Fibroblast of the conjunctiva (primary cell): ENCODE measurements at regions not wholly inside any gene's neighbourhood (a gene's known extent, or its start where the extent isn't known, plus 50 kb on each side); places are given as distances from the start of the nearest gene placed in this dataset.

Source experiments
- DNase-seq: peaks from one replicate; pipeline ENCODE4 v3.0.0-alpha.2; 2010; ENCODE audit warnings: low read depth

GRCh38 chr1:90201467-90202358, 206.8 kb downstream of the ZNF326 start:
- no peak for DNase-seq

DNA sequence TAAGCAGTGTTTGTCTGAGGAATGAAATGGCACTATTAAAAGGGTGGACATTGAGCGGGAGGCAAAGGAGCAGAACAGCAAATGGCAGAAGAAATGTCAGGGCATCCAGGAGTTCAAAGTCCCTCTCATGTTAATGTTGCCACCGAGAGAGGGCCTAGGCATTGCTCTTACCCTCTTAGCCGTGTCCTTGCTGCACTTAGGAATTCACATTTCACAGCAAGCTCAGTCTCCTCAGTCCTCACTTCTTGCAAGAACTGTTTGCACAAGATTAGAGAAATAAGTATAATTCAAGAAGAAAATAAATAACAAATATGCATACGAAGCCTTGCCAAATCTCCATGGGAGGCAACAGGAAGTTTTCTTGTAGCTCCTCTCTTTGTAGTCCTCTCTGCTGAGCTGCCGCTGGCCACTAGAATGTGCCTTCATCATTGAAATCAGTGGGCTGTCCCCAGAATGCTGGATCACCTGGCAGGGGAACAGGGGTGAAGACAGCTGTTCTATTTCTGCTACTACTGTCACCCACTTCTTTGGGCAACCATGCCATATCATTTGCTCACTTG, 205.8 kb downstream of the ZNF326 start:
- DNase-seq: no peak

GRCh38 chr1:90198616-90199332, 203.9 kb downstream of the ZNF326 start:
- DNase-seq: no peak

- no peak for DNase-seq
Measured at GRCh38 chr1:90193116-90193515, 198.2 kb downstream of the ZNF326 start.

DNA sequence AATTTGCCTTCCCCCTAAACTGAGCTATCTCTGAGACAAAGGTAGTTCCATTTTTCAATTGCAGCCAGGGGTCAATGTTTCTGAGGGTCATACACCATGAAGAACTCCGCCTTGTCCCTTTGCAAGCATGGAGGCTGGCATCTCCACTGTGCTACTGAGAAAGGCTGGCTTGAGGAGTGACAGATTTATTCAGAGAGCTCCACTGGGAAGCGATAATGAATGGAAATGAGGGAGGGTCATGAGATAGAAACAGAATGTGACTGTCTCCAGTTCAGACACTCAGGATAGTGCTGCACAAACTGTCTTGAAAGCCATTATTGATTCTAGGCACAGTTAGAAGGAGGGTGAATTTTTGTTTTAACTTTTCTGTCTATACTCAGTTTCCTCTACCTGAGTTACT, 197.5 kb downstream of the ZNF326 start:
- DNase-seq: no peak

GRCh38 chr1:90190523-90190922, 195.6 kb downstream of the ZNF326 start:
- no peak for DNase-seq

DNA sequence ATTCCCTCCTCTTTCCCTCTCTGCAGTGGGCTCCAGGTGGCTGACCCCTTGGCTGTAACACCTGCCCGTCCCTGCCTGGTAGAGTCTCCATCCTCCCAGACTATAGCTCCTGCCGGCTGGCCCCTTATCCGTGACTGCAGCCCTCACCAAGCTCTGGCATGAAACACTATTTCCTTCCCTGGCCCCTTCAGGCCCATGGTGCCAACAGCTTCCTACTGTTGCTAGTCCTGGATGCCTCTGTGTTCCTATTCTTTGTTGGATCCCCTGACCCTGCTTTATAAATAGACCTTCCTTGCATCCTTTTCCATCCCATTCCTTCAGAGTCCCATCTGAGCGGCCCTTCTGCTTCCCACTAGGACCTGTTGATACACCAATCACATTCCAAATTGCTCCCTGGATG, 195.0 kb downstream of the ZNF326 start:
- no peak for DNase-seq

GRCh38 chr1:90187323-90187585, 192.3 kb downstream of the ZNF326 start:
- no peak for DNase-seq

DNA sequence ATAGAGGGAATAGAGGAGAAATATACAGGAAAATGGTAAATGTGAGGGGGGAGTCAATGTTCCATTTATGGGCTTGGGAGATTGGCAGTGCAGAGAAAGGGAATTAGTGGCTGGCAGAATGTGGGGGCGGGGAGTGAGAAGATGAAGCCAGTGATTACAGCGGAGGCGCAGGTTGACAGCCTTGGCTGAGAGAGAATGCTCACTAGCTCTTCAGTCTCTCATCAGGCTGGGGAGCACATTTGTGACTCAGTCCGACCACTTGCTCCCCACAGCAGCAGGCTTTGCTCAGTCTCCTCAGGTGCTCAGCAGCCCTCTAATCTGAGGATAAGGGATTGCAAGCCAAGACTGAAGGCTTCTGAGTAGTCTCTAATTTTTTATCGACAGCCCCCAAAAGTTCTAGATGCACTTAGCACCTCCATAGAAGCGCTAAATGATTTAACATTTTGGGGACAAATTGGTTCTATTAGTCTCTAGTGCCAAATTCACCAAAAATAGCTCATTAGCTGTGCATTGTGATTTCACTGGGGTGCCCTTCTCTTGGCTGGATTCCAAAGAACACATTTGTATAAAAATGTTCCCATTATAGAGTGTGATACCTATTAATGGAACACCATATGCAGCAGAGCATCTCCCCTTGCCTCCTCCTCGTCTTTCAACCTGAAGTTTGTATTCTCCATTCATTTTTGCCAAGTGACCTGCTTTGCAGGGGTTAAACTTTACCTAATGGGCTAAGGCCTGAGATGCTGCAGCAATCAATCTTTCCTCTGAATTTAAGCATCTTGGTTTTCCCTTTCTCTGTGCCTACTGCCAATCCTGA, 191.8 kb downstream of the ZNF326 start:
- no peak for DNase-seq

DNA sequence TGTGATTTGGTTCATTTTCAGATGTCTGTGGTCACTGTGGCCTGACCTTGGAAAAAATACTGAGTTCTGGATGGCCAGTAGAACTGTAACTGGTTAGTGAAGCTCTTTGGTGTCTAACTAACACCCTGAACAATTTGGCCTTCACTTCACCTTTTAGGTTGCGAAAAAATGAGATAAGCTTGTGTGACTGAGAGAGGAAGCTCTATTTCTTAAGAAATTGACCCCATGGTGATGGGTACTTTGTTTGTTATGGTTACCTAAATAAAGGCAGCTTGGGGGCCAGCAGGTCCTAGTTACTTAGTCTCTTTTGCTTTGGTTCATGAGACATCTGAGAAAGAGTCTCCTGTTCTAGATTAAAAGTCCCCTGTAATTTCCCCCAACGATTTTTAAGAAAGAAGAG, 181.6 kb downstream of the ZNF326 start:
- DNase-seq: no peak

GRCh38 chr1:90175490-90176167, 180.7 kb downstream of the ZNF326 start:
- no peak for DNase-seq

GRCh38 chr1:90174246-90174645, 179.3 kb downstream of the ZNF326 start:
- DNase-seq: no peak

- no peak for DNase-seq
Measured at GRCh38 chr1:90162216-90162615, 167.3 kb downstream of the ZNF326 start.

DNA sequence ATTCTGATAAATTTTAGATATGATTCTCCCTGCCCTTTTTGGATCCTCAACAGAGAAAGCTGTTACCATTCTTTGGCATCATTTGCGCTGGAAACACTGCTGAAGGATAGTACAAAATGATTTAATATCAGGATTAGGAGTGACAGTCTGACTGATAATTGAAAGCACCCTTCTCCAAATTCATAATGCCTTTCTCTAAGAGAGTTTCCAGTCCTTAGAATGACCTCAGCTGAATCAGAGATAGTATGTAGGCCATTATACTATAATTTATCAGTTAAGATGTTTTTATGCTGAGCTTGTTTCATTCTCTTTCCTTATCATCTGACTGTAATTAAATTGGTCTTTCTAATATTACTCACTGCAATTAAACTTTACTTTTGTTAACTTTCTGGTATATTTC, 166.7 kb downstream of the ZNF326 start:
- no peak for DNase-seq

DNA sequence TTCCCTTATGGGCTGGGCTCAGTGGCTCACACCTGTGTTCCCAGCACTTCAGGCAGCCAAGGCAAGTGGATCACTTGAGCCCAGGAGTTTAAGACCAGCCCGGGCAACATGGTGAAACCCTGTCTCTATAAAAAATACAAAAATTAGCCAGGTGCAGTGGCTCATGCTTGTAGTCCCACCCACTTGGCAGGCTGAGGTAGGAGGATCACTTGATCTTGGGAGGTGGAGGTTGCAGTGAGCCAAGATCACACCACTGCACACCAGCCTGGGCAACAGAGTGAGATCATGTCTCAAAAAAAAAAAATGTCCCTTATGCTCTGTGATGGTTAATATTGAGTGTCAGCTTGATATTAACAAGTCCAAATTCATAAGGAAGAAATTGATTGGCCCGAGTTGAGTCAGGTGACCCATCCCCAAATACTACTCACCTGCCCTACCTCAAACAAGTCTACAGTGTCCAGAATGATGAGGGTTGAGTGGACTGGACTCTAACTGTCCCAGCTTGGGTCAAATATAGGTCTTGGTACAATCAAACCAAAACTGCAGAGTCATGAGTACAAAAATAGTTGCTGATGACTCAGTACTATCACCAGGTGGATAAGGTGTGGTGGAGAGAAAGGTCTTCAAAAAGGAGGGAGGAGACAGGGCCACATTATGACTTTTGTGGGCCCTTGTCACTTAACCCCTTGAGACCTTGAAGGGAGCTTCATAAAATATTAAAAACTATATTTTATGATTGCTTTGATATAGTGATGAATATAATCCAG, 161.0 kb downstream of the ZNF326 start:
- no peak for DNase-seq

DNA sequence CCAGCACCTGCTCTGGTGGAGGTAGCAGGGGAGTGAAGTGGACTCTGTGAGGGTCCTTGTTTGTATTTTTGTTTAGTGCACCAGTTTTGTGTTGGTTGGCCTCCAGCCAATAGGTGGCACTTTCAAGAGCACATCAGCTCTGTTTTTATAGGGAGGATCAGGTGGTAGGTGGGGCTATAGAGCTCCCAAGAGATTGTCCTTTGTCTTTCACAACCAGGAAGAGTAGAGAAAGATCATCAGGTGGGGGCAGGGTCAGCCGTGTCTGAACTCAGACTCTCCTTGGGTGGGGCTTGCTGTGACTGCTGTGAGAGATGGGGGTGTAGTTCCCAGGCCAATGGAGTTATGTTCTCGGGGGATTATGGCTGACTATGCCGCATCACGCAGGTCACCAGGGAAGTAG, 159.8 kb downstream of the ZNF326 start:
- DNase-seq: no peak

DNA sequence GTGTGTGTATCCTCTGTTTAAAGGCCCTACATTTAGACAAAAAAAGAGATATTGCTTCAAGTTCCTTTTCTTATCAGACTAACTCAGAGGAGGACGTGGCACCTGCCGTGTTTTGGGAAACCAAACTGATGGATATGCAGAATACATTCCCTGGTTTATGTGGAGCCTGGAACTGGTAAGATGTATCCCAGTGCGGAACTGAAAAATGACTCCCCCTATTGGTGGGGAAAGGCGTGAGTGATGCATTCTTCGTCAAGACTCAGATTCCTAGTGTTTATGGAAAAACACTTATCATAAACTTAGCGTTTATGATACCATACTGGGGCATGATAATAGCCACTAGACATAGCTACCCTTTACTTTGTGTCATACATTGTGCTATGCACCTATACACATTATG, 154.2 kb downstream of the ZNF326 start:
- DNase-seq: no peak

DNA sequence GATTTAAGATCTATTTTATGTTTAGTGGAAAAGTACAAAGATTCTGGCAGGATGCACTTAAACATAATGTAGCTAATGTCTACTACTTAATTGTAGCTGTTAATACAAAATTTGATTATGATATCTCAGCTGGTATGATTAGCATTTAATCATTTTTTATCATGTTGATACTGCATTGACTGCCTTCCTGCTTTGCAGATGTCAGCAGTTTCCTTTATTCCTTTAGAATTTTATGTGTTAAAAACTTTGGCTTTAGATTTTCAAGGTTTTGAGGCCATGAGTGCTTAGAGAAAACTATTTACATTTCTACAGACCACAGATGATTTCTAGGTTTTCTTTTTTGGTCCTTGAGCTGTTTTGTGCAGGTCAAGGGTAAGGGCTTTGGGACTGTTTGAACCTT, 152.2 kb downstream of the ZNF326 start:
- no peak for DNase-seq

DNA sequence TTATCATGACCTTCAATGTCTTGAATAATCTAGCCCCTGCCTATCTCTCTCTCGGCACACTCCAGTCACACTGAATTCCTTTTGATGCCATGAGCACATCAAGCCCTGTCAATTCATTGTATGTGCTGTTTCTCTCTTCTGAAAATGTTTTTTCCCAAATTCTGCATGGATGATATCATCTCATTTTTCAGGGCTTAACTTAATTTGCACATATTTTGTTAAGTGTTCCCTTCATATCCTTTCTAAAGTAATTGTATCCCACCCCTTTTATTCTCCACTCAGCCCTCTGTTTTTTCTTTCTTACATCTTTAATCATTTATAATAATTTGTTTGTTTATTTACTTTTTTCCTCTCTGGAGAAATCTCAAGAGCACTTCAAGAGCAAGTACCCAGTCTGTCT, 149.9 kb downstream of the ZNF326 start:
- no peak for DNase-seq

- DNase-seq: no peak
Measured at GRCh38 chr1:90143591-90143990, 148.7 kb downstream of the ZNF326 start.

DNA sequence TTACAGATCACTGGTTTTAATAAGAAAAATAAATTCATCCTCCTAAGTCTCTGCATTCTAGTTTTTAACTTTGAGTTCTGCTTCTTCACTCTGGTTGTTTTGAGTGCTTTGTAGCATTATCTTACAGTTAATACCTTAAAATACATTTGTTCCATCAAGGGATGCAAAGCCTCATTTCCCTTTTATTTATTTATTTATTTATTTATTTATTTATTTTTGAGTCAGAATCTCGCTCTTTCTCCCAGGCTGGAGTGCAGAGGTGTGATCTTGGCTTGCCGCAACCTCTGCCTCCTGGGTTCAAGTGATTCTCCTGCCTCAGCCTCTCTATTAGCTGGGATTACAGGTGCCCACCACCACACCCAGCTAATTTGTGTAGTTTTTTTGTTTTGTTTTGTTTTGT, 147.8 kb downstream of the ZNF326 start:
- DNase-seq: no peak
